Liver (tissue), 8 donors: ENCODE measurements at regions not wholly inside any gene's neighbourhood (a gene's known extent, or its start where the extent isn't known, plus 50 kb on each side); places are given as distances from the start of the nearest gene placed in this dataset.

Source experiments
- DNase-seq: peaks from one replicate; pipeline ENCODE4 v3.0.0-alpha.2; 2017; ENCODE audit warnings: low spot score
- H3K27ac ChIP-seq, 2 donors: one replicate each; pipeline ENCODE4 v1.7.0; 2013; ENCODE audit warnings: inconsistent platforms in 2 of 2, low read length in 2 of 2, control low read depth in 1 of 2, low read depth in 1 of 2, mild to moderate bottlenecking in 1 of 2
- H3K27me3 ChIP-seq, 4 donors: one replicate each; pipeline versions ENCODE4 v1.6.1 to v1.7.0; 2013; ENCODE audit warnings: low read length in 3 of 4, inconsistent platforms in 1 of 4, mild to moderate bottlenecking in 1 of 4, moderate library complexity in 1 of 4; ENCODE audit not compliant: control insufficient read depth in 4 of 4, insufficient read depth in 4 of 4
- H3K36me3 ChIP-seq, 4 donors: one replicate each; pipeline versions ENCODE4 v1.6.1 to v1.7.0; 2013; ENCODE audit warnings: low read length in 3 of 4, mild to moderate bottlenecking in 3 of 4, low read depth in 1 of 4, moderate library complexity in 1 of 4; ENCODE audit not compliant: control insufficient read depth in 4 of 4, insufficient read depth in 3 of 4
- H3K4me1 ChIP-seq, 4 donors: one replicate each; pipeline versions ENCODE4 v1.6.1 to v1.7.0; 2013; ENCODE audit warnings: low read length in 3 of 4, mild to moderate bottlenecking in 3 of 4, moderate library complexity in 1 of 4; ENCODE audit not compliant: control insufficient read depth in 4 of 4, insufficient read depth in 4 of 4
- H3K4me3 ChIP-seq, 3 donors: one replicate each; pipeline versions ENCODE4 v1.6.1 to v1.7.0; 2013; ENCODE audit warnings: low read length in 3 of 3, control low read depth in 1 of 3, low read depth in 1 of 3, mild to moderate bottlenecking in 1 of 3
- H3K9ac ChIP-seq, 2 donors: one replicate each; pipeline ENCODE4 v1.7.0; 2013; ENCODE audit warnings: low read length in 2 of 2, mild to moderate bottlenecking in 2 of 2, moderate library complexity in 2 of 2, control low read depth in 1 of 2, low read depth in 1 of 2
- H3K9me3 ChIP-seq, 4 donors: one replicate each; pipeline versions ENCODE4 v1.6.1 to v1.7.0; 2013; ENCODE audit warnings: low read length in 3 of 4; ENCODE audit not compliant: control insufficient read depth in 4 of 4
- ATF3 ChIP-seq: IDR thresholded peaks from 2 replicates; pipeline ENCODE4 v1.6.1; 2016; ENCODE audit warnings: antibody characterized with exemption
- EGR1 ChIP-seq, 2 donors: IDR thresholded peaks; 2 replicates each; pipeline ENCODE4 v1.6.1; 2016 to 2018; ENCODE audit warnings: antibody characterized with exemption in 2 of 2, low read depth in 2 of 2
- FOXA1 ChIP-seq: IDR thresholded peaks from 2 replicates; pipeline ENCODE4 v1.6.1; 2016; ENCODE audit warnings: antibody characterized with exemption
- FOXA2 ChIP-seq: IDR thresholded peaks from 2 replicates; pipeline ENCODE4 v1.6.1; 2016; ENCODE audit warnings: antibody characterized with exemption
- GABPA ChIP-seq, 2 donors: IDR thresholded peaks in 1 of 2; conservative IDR thresholded peaks in 1 of 2; 2 replicates each; pipeline ENCODE4 v1.6.1; 2016; ENCODE audit warnings: antibody characterized with exemption in 2 of 2, mild to moderate bottlenecking in 1 of 2, moderate library complexity in 1 of 2
- HNF4A ChIP-seq, 2 donors: conservative IDR thresholded peaks; 2 replicates each; pipeline ENCODE4 v1.6.1; 2016; ENCODE audit warnings: antibody characterized with exemption in 2 of 2, mild to moderate bottlenecking in 2 of 2
- HNF4G ChIP-seq: IDR thresholded peaks from 2 replicates; pipeline ENCODE4 v1.6.1; 2016; ENCODE audit warnings: antibody characterized with exemption
- JUND ChIP-seq, 2 donors: IDR thresholded peaks; 2 replicates each; pipeline ENCODE4 v1.6.1; 2016; ENCODE audit warnings: antibody characterized with exemption in 2 of 2
- MAX ChIP-seq: IDR thresholded peaks from 2 replicates; pipeline ENCODE4 v1.6.1; 2016; ENCODE audit warnings: antibody characterized with exemption
- NR2F2 ChIP-seq: IDR thresholded peaks from 2 replicates; pipeline ENCODE4 v1.6.1; 2016; ENCODE audit warnings: antibody characterized with exemption
- RAD21 ChIP-seq, 2 donors: IDR thresholded peaks; 2 replicates each; pipeline ENCODE4 v1.6.1; 2016; ENCODE audit warnings: antibody characterized with exemption in 2 of 2, mild to moderate bottlenecking in 2 of 2
- REST ChIP-seq: IDR thresholded peaks from 2 replicates; pipeline ENCODE4 v1.6.1; 2016; ENCODE audit warnings: antibody characterized with exemption, mild to moderate bottlenecking
- RXRA ChIP-seq, 2 donors: IDR thresholded peaks; 2 replicates each; pipeline ENCODE4 v1.6.1; 2017 to 2018; ENCODE audit warnings: antibody characterized with exemption in 2 of 2, mild to moderate bottlenecking in 1 of 2
- SP1 ChIP-seq: IDR thresholded peaks from 2 replicates; pipeline ENCODE4 v1.6.1; 2018; ENCODE audit warnings: antibody characterized with exemption, mild to moderate bottlenecking
- TAF1 ChIP-seq: conservative IDR thresholded peaks from 2 replicates; pipeline ENCODE4 v1.6.1; 2016; ENCODE audit warnings: antibody characterized with exemption, mild to moderate bottlenecking
- YY1 ChIP-seq: IDR thresholded peaks from 2 replicates; pipeline ENCODE4 v1.6.1; 2016; ENCODE audit warnings: antibody characterized with exemption, mild to moderate bottlenecking
- WGBS: extraction: QIAGEN DNeasy Blood & Tissue Kit; methylation state at CpG from one replicate; pipeline ENCODE4 v1.1.7; 2013; 5-methylcytosine and 5-hydroxymethylcytosine counted together
- TF ChIP-seq, protein P1 (sequence below): fragments of 150-350 bp; IDR thresholded peaks from 2 replicates; pipeline ENCODE4 v1.5.1; 2017; ENCODE audit warnings: improper control_type of control experiment, low read depth, low read length; ENCODE audit not compliant: missing input control
- TF ChIP-seq, protein P2 (sequence below): IDR thresholded peaks from 2 replicates; pipeline ENCODE4 v1.6.1; 2016; ENCODE audit warnings: antibody characterized with exemption
- donor health status: healthy.
- donor health status: healthy.
- donor health status: healthy.
- donor health status: healthy.
- donor health status: healthy.

DNA sequence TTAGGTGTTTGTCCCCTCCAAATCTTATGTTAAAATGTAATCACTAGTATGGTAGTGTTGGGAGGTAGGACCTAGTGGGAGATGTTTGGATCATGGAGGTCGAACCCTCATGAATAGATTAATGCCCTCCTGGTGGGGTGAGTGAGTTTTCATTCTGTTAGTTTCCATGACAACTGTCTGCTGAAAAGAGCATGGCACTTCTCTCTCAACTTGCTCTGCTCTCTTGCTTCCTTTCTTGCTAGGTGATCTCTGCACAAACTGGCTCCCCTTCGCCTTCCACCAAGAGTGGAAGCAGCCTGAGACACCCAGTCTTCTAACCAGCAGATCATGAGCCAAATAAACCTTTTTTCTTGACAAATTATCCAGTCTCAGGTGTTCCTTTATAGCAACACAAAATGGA, 853.9 kb downstream of the SORCS1 start:
- Histone ChIP-seq H3K9me3 (no peaks in the 10 kb centered on the region), H3K4me1 (no peaks in the 10 kb centered on the region), H3K27me3 (peaks cover 0 to 5% (median 0%) of the 10 kb centered on the region in 4 donors), H3K36me3 (no peaks in the 10 kb centered on the region), H3K9ac (no peak overlapping the region), H3K27ac (no peak overlapping the region), H3K4me3 (no peak overlapping the region)
- TF ChIP-seq EGR1 (IDR thresholded peaks at IDR 0.05; ENCODE audit: low read depth in 2 of 2) (no peak), RAD21 (IDR thresholded peaks at IDR 0.05) (no peak), JUND (IDR thresholded peaks at IDR 0.05) (no peak), HNF4A (conservative IDR thresholded peaks at IDR 0.05) (no peak), TAF1 (no peak), GABPA (IDR thresholded peaks at IDR 0.05 in 1 of 2, conservative IDR thresholded peaks at IDR 0.05 in 1 of 2) (no peak), MAX (no peak), FOXA2 (no peak), REST (no peak), NR2F2 (no peak), FOXA1 (no peak), SP1 (no peak), RXRA (IDR thresholded peaks at IDR 0.05) (no peak), YY1 (no peak), HNF4G (no peak), ATF3 (no peak)
- TF ChIP-seq, protein P1, sequence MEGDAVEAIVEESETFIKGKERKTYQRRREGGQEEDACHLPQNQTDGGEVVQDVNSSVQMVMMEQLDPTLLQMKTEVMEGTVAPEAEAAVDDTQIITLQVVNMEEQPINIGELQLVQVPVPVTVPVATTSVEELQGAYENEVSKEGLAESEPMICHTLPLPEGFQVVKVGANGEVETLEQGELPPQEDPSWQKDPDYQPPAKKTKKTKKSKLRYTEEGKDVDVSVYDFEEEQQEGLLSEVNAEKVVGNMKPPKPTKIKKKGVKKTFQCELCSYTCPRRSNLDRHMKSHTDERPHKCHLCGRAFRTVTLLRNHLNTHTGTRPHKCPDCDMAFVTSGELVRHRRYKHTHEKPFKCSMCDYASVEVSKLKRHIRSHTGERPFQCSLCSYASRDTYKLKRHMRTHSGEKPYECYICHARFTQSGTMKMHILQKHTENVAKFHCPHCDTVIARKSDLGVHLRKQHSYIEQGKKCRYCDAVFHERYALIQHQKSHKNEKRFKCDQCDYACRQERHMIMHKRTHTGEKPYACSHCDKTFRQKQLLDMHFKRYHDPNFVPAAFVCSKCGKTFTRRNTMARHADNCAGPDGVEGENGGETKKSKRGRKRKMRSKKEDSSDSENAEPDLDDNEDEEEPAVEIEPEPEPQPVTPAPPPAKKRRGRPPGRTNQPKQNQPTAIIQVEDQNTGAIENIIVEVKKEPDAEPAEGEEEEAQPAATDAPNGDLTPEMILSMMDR: no peak
- TF ChIP-seq, protein P2, sequence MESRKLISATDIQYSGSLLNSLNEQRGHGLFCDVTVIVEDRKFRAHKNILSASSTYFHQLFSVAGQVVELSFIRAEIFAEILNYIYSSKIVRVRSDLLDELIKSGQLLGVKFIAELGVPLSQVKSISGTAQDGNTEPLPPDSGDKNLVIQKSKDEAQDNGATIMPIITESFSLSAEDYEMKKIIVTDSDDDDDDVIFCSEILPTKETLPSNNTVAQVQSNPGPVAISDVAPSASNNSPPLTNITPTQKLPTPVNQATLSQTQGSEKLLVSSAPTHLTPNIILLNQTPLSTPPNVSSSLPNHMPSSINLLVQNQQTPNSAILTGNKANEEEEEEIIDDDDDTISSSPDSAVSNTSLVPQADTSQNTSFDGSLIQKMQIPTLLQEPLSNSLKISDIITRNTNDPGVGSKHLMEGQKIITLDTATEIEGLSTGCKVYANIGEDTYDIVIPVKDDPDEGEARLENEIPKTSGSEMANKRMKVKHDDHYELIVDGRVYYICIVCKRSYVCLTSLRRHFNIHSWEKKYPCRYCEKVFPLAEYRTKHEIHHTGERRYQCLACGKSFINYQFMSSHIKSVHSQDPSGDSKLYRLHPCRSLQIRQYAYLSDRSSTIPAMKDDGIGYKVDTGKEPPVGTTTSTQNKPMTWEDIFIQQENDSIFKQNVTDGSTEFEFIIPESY: no peak
- DNase-seq: no peak
- 58% methylated on average over 2 of the region's 2 CpGs for WGBS
